Muscle of back (tissue), 3 donors: ENCODE measurements at regions not wholly inside any gene's neighbourhood (a gene's known extent, or its start where the extent isn't known, plus 50 kb on each side); places are given as distances from the start of the nearest gene placed in this dataset.

Experiments
- DNase-seq, 3 donors: peaks; one replicate each; pipeline versions ENCODE4 v3.0.0 to v3.0.0-alpha.2; 2013

DNA sequence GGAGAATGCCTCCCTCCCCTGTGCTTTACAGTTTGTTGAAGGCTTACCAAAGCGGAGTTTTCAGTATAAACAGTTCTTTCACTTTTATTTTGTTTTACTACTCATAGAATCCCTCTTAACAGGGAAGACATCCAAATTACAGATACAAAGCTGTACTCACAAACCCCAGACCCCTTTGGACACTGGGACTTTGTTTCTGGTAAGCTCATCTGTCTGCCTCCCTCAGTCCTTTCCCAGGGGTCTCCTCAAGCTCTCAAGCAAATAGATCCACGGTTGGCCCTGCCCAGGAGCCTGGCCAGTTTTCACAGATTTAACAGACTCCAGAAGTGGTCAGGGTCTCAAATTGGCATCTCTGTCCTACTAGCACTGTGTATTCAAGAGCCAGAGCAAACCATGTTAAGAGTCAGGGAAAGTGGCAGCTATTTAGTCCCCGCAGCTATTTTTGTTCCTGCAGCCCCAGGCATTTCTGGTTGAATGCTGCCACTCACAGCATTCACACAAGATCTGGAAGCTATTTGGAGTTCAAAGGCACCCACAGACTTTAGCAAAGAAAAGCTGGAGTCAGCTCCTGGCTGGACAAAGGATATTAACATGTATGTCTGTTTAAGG, 54.2 kb downstream of the TMEM100 start:
- DNase-seq = peak in 1 of 3 donors; percentile 55

DNA sequence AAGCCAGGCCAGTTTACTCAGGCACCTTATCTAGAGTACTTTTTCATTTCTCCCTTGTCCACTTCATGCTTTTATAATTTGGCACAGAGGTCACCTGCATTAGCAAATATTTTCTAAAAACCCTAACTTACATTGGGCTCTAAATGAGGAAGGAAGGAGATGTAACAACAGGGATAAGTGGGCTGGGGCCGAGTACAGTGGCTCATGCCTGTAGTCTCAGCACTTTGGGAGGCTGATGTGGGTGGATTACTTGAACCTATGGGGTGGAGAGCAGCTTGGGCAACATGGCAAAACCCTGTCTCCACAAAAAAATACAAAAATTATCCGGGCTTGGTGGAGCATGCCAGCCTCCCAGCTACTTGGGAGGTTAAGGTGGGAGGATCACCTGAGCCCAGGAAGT, 55.9 kb downstream of the TMEM100 start:
- no peak for DNase-seq

DNA sequence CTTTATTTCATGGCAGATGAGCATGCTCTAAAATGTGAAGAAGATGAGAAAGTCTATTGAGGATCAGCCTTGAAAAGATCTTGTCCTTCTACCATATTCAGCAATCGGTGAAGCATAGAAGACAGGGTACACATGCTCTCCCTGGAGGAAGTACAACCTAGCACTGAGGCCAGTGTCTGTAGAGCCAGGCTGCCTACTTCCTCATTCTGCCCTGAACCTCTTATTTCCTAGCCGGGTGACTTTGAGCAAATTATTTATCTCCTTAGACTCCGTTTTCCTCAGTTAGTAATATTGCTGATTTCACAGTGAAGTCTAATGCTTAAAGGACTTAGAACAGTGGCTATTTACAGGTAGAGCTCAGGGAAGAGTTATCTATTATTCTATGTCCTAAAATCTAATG, 58.4 kb downstream of the TMEM100 start:
- no peak for DNase-seq

DNA sequence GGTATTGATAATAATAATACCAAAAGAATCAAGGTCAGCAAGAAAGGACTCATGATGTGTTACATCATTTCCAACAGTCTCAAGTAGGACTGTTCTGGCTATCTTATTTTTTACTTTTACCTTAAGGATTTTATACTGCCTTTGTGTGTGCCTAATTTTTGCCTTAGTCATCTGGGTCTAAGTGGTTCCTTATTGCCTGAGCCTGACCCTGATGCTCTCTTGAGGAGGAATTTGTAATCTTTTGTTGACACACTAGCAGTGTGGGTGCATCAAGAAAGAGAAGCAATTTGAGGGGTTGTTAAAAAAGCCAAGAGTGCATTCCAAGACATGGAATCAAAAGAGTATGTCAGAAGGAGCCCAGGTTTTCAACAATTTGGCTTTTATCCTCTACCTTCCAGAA, 59.3 kb downstream of the TMEM100 start:
- no peak for DNase-seq

DNA sequence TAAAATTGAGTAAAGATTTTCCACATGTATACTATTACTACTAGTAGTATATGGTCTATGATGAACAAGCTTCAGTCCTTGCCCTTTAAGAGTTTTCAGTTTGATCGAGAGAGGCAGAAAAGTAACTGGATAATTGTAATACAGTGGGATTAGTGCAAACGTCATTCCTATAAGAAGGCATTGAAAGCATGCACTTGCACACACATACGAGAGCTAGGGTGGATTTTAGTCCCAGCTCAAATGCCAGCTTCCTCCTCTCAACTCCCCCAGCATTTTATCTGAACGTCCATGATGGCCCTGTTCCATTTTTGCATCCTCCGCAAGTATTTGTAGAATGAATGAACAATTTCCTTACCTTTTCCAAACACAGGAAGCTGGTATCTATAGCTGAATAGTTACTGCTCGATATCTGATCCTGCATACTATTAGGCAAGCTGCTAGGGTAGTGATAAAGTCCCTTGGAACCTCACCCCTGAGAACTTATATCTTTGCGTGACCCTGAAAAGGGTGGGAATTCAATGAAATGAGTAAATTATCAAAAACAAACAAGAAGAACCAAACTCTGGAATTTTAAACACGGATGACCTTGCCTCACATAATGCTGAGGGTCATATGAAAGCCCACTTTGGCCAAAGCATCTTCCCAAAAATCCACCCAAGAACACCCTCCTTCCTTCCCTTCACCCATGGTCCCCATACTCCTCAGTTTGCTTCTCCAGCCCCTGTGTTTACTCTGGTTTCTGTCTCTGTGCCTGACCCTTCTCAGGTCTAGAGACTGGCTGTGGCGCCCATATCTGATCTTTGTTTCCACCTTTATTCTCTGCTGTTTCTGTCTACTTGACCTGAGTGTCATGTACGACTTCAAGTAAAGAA, 60.5 kb downstream of the TMEM100 start:
- DNase-seq = no peak

DNA sequence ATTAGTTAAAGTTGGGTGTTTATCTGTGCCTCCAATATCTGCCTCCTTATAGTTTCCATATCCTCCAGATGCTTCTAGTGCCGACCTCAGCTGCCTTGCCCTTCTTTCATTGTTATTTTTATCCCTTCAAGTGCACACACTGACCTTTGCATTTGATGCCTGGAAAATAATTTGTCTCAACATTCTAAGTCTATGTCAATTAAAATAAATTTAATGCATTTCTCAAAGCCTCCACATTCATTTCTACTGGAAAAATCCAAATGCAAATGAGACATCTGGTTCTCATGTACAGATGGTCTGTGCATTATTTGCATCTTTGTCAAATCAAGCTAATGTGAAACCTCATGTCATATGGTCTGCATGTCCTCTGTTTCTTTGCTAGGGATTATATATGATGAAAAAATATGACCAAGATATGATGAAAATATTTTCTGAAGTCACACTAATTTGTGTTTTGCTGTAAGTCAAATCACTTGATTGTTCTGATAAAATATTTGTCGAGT, 61.4 kb downstream of the TMEM100 start:
- DNase-seq = no peak

DNA sequence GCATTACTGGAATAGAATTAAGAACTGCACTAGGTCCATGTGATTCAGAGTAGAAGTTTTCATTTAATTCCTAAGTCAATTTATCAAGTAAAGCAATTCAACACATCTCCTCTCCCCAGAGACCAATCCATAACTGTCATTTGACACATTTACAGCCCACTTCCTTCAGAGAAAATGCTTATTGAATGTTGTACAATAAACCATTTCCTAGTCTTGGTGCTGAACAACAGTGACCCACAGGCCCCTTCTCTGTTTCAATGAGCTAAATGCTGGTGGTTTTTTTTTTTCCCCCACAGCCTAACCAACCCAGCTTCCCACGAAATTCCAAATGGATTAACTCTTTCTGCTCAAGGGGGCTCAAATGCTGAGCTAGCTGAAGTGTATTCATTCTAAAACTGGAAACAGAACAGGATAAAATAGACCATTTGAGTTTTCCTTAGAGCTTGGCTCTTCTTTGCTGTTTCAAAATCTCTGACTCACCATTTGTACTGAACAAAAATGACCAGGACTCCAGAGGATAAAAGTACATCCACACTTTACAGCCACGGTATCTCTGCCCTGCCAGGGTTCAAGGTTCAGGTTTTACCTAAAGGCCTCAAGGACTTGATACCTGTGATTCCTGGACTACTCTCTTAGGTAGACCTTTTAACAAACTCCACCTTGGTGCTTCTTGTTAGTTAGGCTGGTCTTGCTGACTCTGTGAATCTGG, 62.3 kb downstream of the TMEM100 start:
- DNase-seq = peak; percentile 46 to 93 (median 65)

DNA sequence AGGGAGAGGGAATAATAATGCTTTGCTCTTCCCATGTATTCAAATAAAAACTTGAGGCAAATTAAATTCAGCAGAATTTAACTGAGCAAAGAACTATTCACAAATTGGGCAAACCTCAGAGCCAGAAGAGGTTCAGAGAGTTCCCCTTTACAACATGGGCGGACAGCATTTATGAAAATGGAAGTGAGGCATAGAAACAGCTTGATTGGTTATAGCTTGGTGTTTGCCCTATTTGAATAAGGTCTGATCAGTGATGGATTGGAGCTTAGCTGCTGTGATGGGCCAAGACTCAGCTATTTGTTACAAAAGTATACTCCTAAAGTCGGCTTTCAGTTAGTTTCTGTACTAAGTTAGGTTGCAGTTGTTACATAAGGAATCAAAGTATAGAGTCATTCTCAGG, 63.0 kb downstream of the TMEM100 start:
- no peak for DNase-seq

DNA sequence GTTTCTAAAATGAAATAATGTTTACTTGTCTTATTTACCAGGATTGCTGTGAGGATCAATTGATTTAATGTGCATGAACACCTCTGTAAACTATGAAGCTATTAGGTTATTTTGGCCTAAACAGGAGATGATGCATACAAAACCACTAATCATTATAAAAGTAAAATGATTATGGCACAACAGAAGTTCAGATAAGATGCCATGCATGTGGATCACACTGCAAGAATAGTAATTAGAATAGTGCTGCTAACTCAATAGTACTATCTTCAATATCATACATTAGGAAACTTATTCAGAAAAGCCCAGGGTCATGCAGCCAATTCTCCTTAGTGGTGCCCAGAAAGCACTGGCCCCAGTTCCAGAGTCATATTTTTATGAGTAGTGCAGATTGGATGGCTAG, 66.9 kb downstream of the TMEM100 start:
- DNase-seq = no peak

DNA sequence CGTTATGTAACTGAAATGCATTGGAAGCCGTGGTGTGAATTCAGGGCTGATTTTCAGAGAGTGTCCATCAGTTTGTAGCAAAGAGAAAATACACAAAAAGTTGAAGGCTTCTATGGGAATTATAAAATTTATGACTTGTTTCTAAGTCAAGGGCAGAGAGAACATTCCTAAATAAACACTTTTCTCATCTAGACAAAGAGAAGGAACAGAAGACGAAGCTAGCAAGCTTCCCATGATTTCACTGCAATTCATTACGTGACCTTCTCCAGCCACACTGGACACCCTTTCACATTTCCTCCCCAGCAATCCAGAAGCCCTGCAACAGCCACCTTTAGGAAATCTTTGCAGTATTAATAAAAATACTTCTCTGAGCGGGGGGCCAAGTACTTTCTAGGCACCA, 67.8 kb downstream of the TMEM100 start:
- no peak for DNase-seq

DNA sequence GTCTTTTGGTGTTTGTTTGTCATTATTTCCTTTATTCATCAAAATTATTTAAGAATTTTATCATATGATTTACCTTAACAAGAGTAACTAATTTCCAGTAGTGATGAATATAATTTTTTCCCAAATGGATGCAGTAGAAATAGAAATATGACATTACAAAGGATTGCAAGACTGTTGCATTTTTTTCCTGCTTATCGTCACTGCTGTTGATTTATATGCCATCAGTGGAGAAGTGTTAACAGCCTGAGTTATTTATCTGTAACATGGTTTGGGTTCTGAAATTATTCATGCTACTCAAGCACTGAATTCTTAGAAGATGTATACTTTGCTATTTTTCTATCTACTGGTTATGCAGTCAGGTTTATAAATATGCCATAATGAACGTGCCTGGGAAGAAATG, 68.6 kb downstream of the TMEM100 start:
- peak in 1 of 3 donors; percentile 60 for DNase-seq

DNA sequence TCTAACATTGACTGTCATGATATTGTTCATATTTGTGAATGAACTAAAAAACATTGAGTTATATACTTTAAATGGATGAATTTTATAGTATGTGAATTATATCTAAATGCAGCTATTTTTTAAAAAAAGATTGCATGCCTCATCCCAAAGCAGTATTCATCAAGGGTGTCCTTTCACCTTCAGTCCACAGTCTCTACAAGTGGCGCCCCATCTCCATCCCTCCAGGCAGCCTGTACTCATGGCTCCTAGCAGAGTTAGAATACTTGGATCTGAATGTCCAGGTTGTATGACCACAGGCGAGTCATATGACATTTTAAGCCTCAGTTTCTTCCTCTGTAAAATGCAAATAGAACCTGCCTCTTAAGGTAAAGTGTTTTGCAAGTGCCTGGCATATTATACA, 69.8 kb downstream of the TMEM100 start:
- no peak for DNase-seq

DNA sequence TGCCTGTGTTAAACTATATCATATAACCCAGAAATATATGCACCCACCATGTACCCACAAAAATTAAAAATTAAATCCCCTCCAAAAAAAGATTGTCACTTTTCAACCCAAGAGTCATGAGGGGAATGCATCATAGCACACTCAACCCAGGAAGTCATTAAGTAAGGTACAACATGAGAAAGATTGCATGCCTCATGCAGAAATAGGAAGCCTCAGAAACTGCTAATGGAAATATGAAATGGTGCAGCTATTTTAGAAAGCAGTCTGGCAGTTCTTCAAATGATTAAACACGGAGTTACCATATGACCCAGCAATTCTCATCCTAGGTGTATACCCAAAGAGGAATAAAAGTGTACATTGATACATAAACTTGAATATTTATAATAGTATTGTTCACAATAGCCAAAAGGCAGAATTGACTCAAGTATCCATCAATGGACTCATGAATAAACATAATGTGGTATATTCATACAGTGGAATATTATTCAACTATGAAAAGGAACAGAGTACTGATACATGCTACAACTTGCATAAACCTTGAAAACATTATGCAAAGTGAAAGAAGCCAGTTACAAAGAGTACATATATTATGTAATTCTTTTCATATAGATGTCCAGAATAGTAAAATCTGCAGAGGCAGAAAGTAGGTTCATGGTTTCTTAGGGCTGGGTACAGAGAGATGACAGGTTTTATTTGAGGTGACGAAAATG, 70.4 kb downstream of the TMEM100 start:
- DNase-seq = no peak

DNA sequence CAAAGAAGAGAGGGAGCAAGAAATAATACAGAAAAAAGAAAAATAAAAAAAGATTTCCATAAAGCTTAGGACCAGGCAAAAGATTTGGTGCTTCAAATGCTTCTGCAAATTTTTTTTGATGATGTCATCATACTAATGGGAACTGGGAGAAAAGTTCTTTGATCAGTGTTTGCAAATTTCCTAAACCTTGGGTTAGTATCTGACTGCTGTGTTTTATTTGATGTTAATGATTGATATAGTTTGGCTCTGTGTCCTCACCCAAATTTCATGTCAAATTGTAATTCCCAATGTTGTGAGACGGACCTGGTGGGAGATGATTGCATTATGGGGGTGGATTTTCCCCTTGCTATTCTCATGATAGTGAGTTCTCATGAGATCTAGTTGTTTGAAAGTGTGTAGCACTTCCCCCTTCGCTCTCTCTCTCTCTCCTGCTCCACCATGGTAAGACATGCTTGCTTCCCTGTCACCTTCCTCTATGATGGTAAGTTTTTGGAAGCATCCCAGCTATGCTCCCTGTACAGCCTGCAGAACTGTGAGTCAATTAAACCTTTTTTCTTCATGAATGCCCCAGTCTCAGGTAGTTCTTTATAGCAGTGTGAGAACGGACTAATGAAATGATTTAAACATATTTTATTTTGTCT, 72.6 kb downstream of the TMEM100 start:
- no peak for DNase-seq

DNA sequence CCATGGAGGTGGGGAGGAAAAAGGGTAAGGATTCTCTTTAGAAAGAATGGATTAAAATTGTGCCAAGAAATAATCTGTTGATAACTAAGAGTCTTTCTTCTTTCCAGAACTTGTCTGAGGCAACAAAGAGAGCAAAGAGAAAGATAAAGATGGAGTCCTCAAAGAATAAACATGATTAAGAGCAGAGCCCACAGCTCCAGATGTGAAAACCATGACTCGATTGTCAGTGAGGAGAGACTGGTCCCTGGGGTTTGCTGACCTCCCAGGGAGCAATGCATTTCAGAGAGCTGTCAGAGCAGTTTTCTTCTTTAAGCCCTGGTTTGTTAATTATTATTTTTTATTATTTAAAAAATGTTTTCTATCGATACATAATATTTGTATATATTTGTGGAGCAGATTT, 74.6 kb downstream of the TMEM100 start:
- DNase-seq = no peak

DNA sequence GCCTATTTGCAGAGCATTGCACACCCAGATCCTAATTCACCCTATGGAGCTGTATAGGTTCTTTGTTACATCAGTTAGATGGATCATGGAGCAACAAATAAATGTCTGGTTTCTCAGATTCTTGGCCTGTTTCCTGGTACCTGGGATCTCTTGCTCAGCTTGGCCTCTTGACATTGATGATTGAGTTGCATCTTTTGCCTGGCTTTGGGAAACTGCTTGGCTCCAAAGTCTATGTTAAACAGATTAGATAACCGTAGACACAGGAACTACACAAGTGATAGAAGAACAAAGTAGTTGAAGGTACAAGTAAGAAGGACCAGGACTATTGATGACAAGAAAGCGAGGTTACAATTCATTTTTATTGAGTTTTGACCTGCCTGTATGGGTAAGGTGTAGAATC, 77.3 kb downstream of the TMEM100 start:
- no peak for DNase-seq

DNA sequence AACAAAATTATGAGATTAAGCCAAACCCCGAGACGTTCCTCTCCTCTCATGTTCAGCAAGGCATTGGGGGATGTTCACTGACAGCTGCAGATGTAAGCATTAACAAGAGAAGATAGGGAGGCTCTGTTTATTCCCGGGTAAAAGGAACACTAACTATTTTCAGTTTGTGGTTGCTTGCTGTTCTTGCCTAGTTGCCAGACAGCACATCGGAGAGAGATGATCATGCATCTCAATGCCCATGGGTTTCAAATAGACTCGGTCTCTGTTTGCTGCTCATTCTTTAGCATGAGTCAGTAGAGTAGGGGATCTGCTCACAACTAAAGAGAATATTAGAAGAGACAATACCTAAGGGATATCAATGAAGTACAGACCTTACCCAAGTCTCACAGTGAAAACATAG, 78.3 kb downstream of the TMEM100 start:
- DNase-seq = no peak

DNA sequence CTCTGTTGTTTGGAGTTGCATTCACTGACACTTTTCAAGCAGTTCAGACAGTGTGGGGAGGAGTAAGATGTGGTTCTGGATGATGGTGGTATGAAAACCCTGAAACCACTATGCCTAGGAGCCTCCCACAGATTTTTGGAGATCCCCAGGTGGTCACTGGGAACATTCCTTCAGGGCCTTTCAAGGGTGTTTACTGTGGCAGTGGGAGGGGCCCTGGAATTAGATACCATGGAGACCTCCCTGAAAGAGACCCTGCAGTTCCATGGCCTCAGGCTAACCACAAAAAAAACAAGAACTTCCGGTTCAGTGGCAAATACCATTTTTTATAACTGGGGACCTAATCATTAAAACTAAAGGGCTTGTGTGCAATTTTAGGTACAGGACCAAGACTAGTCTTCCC, 79.9 kb downstream of the TMEM100 start:
- DNase-seq = no peak

DNA sequence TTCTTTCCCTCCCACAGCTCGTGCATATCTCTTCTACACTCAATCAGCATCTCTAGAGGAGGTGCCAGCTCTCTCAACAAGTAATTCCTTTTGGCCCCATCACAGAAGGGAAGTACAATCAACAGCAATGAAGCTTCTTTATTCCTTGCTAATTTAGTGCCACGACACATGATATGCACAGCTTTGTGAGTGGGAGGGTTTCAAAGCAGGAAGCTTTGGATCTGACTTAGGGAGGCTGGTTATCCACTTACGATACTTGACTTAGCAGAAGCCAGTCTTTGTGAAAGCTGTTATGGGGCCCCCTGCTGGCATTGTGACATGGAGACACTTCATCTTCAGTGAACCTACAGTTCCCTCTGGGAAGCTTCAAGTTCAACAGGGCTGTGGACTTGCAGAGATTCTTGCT, 81.0 kb downstream of the TMEM100 start:
- DNase-seq = peak; percentile 51 to 75 (median 52)

DNA sequence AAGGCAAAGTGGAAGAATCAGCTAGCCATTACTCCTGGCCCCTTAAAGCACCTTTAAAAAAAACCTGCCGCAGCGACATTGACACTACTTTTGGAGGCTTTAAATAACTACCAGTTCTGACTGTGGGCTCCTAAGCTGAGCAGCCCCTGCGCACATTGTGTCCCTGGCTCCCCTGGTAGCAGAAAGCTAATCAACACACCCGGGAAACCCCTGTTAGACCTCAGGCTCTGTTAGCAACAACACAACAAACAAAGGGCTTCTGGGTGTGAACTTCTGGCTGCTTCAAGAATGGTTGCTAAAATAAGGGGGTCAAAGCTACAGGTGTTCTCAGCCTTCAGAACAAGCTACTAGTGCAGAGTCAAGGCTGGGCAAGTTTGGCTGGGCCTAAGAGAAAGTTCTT, 83.6 kb downstream of the TMEM100 start:
- no peak for DNase-seq

DNA sequence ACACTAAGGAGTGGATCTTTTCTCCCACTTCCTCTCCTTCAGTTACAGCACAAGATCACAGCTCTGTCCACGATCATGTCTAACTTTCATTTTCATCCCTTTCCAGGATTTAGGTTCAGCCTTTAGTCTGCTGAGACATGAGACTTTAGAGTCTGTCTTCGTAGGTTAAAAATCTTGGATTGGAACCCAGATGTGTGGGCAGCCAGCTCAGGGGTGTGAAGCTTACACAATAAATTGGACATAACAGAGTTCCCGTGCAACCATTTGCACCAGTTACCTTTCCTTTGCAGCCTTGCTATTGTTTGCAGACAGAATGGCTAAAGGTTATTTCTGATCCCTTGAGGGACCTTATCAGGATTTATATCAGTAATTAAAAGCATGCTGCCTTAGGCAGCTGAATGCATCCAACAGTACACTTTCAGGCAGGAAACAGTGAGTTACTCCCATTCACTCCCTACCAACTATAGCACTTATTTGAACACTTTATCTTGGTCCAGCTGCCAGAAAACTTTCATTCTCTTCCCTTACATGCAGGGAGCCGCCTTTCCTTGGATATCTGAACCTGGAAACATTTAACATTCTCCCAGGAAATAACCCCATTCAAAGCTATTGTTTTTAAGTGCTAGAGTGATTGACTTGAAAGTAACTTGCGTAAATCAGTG, 87.3 kb downstream of the TMEM100 start:
- DNase-seq = peak in 2 of 3 donors; percentile 29 to 58
